K562 (cell line): ENCODE measurements at regions not wholly inside any gene's neighbourhood (a gene's known extent, or its start where the extent isn't known, plus 50 kb on each side); places are given as distances from the start of the nearest gene placed in this dataset.

ENCODE experiments used
- CTCF ChIP-seq, 3 experiments: IDR thresholded peaks in 2 of 3; conservative IDR thresholded peaks in 1 of 3; 2 replicates each; pipeline ENCODE4 v1.5.1; 2011 to 2012; ENCODE audit warnings: low read length in 3 of 3, mild to moderate bottlenecking in 3 of 3, control low read depth in 2 of 3, improper control_type of control experiment in 1 of 3, inconsistent platforms in 1 of 3, low read depth in 1 of 3, mixed read lengths in 1 of 3, moderate library complexity in 1 of 3; ENCODE audit not compliant: insufficient read depth in 2 of 3
- DNMT1 ChIP-seq: fragments of 450-650 bp; IDR thresholded peaks from 2 replicates; pipeline ENCODE4 v1.6.1; 2016; ENCODE audit warnings: antibody characterized with exemption, mild to moderate bottlenecking
- JUN ChIP-seq, 2 experiments: sonication (generic) in 1 of 2; formaldehyde crosslinking in 1 of 2; IDR thresholded peaks; 2 replicates each; pipeline versions ENCODE4 v1.6.1 to v1.8.0; 2012 to 2022; ENCODE audit warnings: borderline replicate concordance in 2 of 2, mild to moderate bottlenecking in 2 of 2, improper control_type of control experiment in 1 of 2, low read depth in 1 of 2, low read length in 1 of 2, missing genetic modification reagents in 1 of 2
- TAF9B ChIP-seq: fragments of 450-650 bp; IDR thresholded peaks from 2 replicates; pipeline ENCODE4 v1.6.1; 2018; ENCODE audit warnings: mild to moderate bottlenecking; ENCODE audit not compliant: partially characterized antibody

DNA sequence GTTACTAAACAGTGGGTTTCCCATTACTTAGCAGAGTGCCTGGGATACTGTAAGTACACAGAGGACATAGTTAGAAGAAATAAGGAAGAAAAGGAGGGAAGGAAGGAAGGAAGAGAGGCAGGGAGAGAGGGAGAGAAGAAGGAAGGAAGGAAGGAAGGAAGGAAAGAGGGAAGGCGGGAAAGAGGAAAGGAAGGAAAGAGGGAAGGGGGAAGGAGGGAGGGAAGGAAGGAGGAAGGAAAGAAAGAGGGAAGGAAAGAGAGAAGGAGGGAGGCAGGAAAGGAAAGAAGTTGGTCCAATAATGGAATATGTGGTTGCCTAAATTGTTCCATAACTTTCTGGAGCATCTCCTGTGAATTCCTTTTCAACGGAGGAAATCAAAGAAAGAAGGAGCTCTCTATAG, 1230.4 kb downstream of the AACS start:
- TF ChIP-seq TAF9B (no peak), DNMT1 (no peak), JUN (IDR thresholded peaks at IDR 0.05; ENCODE audit: borderline replicate concordance, low read depth, low read length) (no peak), JUN (CRISPR knock-in tag; IDR thresholded peaks at IDR 0.05; ENCODE audit: borderline replicate concordance) (no peak), CTCF (IDR thresholded peaks at IDR 0.05 in 2 of 3, conservative IDR thresholded peaks at IDR 0.05 in 1 of 3; ENCODE audit: insufficient read depth in 2 of 3, low read depth in 1 of 3, low read length in 3 of 3) (no peak)
